ENCODE measurements at regions not wholly inside any gene's neighbourhood (a gene's known extent, or its start where the extent isn't known, plus 50 kb on each side); places are given as distances from the start of the nearest gene placed in this dataset.
A peak's percentile ranks its signal among the peaks of the same experiment; 100 is the strongest.
"Not testable (repeated sequence)": the region's sequence is repeated elsewhere in the genome, so short reads cannot be mapped to it uniquely, and the experiment has no call there.

DNA sequence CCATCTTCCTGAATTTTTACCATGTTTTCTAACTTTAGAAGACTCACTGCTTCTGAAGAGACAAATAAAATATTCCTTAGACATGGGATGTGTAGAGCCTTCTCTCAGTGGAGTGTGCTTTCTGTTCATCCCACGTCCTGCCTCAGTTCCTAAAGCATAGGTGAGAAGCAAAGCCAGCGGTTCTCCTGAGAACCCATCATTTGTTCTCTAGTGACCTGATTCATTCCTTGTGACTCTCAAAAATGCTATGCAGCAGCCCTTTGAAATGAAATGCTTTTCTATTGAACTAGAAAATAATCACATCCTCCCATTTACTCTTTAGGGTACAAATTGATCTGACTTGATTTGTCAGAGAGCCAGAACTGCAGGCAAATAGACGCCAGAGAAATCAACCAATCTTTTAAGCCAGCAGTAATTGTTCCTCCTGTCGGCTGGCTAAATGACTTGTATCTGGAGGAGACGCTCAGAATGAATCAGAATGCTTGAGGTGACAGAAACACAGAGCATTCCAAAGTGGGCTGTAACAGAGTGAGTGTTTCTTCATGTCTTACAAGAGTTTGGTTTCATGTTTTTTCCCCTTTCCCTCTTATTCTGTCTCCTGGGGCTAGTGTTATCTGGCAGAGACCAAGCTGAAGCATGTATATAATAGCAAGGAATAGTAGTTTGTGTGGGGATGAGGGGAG, 81.3 kb upstream of the TMEM178A start:
- no peak for DNase-seq

DNA sequence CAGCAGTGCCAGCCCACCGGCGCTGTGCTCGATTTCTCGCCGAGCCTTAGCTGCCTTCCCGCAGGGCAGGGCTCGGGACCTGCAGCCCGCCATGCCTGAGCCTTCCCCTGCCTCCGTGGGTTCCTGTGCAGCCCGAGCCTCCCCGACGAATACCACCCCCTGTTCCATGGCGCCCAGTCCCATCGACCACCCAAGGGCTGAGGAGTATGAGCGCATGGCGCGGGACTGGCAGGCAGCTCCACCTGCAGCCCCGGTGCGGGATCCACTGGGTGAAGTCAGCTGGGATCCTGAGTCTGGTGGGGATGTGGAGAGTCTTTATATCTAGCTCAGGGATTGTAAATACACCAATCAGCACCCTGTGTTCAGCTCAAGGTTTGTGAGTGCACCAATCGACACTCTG, 80.2 kb upstream of the TMEM178A start:
- not testable (repeated sequence) for DNase-seq

DNA sequence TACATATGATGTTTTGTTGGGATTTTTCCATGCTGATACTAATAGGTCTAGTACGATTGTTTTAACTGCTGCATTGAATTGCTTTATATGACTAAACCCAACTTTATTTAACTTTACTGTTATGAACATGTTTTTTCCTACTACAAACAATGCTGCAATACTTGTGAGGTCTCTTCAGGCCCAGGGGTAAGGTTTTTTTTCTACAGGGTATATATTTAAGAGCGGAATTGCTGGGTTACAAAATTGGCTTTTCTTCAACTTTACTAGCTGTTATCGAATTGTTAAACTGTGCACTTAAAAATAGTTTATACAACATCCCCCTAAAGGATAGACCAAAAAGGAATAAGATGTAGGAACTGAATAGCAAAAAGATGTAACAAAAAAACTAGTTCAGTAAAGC, 78.5 kb upstream of the TMEM178A start:
- no peak for DNase-seq

DNA sequence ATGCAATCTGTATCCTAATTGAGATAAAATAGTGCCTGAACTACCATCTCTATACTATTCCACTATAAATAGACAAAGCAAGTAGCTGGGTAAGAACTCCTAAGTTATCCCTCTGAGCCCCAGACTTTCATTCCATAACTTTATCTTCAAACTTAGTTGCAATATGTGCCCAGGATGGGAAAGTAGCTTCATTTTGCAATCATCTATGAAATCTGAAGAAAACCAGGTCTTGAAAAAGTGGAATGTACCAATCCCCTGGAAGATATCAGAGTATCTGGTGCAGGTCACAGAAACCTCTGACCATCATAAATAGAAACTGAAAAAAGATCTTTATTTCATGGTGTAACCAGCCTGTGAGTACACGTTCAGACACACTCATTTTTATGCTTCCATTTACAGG, 78.1 kb upstream of the TMEM178A start:
- DNase-seq, result no peak

DNA sequence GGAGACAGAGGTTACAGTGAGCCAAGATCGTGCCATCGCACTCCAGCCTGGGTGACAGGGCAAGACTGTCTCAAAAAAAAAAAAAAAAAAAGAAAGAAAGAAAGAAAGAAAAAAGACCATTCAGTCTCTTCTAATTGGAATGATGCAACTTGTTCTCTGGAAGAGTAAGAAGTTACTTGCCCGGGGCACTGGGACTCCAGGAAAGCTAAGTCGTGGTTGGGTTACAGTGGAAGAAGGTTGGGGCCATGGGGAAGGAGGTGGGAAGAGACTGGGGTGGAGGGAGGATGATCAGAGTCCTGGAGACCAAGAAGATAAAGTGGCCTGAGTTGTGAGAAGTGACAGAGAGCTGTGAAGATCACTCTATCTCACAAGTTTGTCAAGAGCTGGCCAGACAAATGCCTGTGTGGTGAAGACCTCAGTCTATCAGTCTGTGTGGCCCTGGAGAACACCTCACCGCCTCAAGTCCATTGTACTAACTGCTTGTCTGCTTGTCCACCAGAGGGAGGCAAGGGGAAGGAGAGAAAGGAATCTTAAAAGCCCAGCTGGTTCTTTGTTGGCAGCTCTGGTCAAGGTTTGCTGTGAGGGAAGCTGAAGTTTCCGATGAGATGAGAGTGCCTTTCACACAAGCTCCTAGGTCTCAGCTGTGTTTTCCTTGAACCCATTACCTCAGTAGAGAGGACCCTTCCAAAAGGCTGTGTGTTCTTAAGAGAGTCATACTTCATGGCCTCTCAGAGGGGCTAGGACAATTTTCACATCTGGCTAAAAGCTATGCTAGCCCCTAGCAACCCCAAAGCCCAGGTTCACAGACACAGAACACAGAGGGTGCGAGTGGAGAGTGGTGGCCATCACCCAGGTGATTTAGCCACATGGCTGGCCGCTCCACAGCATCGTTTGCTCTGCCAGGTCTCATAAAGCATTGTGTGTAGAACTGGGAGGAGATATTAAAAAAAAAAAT, 72.0 kb upstream of the TMEM178A start:
- DNase-seq, result peak; percentile 75

DNA sequence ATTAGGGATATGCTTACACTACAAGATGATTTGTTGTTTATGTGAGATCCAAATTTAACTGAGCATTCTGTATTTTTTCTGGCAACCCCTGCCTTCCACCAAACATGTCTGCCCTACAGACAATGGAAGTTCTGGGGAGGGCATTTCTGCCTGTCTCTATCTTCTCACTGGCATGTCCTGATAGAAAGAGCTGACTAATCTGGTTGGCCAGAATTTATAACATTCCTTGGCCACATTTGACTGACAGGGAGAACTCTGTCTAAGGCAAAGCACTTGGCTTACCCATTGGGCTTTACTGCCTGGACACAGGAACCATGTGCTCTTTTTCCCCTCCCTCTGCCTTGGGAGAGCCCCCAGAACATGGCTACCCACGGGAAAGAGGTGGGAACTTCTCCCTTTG, 70.6 kb upstream of the TMEM178A start:
- DNase-seq, result no peak

DNA sequence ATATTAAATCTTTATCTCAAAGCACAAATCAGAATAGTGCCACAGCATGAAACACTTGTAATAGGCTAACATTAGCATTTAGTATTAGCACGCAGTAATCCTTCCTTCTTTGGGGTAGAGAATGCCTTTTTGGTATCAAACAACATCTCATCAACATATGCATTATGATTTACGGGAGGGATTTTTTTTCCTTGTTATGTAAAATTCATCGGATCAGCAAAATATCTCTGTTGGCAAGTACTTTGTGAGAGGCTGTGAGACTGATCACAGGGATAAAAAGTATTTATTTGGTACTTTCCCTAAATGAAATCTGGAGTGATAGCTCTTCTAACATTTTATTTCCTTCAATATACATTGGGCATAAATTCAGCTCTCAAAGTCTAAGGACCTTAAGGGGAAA, 68.4 kb upstream of the TMEM178A start:
- no peak for DNase-seq

DNA sequence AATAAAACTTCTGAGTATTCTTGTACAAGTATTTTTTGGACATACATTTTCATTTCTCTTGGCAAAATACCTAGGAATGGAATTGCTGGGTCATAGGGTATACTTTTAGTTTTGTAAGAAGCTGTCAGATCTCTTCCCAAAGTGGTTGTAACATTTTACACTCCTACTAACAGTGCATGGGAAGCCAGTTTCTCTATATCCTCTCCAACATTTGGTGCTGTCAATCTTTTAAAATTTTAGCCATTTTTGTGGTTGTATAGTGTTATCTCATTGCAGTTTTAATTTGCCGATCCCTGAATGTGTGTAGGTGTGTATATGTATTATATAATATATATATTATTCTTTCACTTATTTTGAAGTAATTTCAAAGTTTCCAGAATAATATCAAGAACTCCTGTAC, 63.1 kb upstream of the TMEM178A start:
- DNase-seq, result no peak

DNA sequence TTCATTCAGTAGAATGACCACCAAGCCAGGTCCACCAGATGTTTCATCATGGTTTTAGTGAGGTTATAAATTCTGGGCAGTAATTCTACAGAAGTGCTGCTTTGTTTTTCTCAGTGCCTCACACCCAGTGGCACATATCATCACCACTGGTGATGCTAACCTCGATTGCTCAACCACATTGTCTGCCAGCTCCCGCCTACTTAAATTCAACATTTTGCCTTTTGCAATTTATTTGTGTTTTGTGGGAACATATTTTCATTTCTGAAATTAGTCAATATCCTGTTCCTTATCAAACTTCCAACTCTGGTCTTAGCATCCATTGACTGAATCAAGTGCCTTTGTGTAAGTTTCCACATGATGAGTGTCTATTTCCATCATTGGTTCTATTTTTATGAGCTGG, 62.3 kb upstream of the TMEM178A start:
- no peak for DNase-seq

DNA sequence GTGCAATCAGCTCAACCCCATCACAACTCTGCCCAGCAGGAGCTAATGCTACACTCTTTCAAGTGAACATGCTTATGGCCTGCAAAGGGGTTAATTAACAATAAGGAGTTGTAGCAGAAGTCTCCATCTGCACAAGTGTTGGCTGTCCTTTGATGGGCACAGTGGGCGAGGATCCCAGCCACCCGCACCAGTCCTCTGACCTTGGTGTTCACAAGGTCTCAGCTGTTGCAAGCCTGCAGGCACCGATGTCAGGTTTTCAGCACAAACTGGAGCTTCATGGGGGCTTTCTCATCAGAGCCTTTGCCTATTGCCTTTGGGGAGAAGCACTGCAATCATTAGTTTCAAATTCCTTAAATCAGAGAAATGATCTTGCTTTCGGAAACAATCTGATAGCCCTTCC, 60.9 kb upstream of the TMEM178A start:
- DNase-seq, result no peak

DNA sequence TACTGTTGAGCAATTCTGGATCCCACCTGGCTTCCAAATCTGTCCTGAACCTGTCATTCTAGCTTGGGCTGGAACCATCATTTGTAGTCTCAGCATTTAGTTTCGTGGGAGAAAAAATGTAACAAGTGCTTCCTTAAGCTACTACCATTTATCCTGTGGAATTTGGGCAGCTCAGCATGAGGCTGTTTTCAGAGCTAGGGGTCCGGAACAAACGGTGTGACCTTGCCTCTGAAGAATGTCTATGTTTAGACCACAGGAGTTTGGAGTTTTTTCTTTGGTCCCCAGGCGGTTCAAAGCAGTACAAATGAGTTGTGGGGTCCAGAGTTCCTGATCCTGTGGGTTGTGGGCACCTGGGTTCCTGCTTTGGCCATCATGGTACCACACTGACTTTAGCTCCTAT, 59.1 kb upstream of the TMEM178A start:
- DNase-seq, result no peak

DNA sequence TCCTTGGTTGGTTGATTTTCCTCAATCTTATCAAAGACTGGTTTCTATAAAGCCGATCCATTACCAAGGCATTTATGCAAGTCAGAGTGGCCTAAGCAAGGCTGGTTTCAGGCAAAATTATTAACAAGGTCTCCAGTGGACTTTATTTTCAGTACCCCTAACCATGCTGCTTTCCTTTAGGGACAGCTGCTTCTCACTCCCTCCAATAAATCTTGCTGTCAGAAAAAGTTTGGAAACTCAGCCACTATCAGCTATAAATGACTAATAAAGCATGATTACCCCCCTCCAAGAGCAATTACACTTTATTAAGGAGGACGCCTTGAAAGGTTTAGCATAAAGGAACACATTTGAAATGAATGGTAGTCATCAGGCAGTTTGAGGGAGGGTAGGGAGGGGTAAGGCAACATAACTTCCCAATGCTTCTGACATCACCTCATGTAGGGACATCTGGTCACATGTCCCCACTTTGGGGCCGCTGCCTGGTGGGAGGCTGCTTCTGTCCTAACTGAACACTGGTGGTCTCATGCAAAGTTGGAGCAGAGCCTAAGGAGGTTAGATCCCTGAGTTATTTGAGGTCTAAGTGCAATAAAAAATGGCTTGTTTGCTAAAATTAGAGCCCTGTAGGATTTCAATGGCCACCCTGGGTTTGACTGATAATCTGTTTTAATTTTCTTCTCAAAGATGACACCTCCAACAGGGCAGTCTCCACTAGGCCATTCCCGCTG, 58.0 kb upstream of the TMEM178A start:
- no peak for DNase-seq

DNA sequence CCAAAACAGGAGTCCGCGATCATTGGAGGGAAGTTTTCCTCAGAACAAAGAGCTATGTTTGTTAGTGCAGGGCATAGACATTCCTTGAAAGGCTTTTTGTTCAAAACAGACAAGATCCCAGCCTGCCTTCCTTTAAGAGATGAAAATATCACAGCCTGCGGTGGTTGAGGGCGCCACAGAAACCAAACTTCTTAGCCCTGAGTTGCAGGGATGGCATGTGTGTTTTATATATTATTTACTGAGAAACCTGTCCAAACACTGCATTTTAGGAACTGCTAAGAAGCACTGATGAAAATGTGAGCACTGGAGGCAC, 57.5 kb upstream of the TMEM178A start:
- no peak for DNase-seq

DNA sequence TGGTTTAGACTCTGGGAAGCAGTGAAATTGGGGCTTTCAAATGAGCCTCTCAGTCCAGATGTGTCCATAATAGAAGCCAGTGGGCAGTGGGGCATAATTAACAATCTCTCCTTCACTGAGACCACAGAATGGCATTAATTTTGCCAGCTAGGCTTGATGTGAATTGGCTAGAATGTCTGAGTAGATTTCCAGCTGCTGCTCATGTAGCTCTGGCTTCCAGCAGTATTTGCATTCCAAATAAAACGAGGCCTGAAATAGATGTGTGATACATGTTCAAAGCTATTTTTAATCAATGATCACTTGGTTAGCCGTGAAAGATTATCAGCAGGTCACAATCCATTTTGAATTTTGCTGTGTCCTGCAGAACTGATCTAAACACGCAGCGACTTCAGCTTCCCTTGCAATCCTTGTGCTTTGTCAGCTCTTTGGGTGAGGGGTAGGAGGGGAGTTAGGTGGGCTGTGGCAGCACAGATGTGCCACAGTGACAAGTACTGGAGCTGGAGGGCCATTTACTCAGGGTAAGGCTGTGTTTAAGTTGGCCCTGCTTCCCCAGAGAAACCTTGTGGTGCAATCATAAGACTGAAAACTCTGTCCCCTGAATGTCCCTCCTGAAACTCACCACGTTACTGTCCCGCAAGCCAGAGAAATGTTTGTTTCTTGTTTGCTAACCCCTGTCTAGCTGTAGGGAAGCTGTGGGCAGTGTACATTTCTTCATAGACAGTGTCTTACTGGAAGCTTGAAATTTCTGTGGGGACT, 56.9 kb upstream of the TMEM178A start:
- DNase-seq, result no peak

DNA sequence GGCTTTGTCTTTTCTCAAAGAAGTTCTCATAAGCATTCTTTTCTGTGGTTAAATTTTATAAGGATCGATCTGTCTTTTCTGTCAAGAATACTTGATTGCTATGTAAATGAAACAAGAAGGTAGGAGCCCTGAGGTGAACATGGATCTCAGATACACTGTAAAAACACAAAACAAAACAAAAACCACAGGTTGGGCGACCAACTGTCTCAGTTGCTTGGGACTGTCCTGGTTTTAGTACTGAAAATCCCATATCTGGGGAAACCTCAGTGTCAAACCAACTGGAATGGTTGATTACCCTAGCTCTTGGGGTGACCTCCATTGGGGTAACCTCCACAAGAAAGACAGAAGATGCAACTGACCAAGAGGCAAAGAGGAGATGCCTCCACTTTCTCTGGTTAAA, 55.8 kb upstream of the TMEM178A start:
- DNase-seq, result no peak

DNA sequence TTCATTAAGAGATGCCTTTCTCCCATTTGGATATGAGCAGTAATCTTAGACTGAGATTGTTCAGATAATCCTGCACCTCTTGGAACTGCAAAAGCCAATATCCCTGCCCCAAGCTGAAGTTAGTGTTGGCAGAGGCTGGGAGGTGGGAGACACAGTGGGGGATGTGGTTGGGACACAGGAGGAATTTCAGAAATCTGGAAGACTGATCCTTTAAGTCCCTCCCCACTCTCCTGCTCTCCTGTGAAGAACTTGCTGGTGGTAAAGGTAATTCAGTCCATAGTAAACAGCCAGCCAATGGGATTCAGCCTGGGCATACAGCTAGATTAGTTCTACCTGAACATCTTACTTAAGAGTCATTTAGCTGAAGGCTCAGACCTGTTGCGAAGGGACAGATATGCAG, 50.0 kb upstream of the TMEM178A start:
- no peak for DNase-seq

Data from OCI-M1 (cell line).